NOMO-1 treated with dmso at 0.1 percent for 144 hours (cell line): ENCODE measurements at regions not wholly inside any gene's neighbourhood (a gene's known extent, or its start where the extent isn't known, plus 50 kb on each side); places are given as distances from the start of the nearest gene placed in this dataset.
A peak's percentile ranks its signal among the peaks of the same experiment; 100 is the strongest.
"Not testable (repeated sequence)": the region's sequence is repeated elsewhere in the genome, so short reads cannot be mapped to it uniquely, and the experiment has no call there.

Experiments
- DNase-seq: peaks from one replicate; lab custom pipeline; 2025; ENCODE audit not compliant: unreplicated experiment; lab: John Stamatoyannopoulos, UW

DNA sequence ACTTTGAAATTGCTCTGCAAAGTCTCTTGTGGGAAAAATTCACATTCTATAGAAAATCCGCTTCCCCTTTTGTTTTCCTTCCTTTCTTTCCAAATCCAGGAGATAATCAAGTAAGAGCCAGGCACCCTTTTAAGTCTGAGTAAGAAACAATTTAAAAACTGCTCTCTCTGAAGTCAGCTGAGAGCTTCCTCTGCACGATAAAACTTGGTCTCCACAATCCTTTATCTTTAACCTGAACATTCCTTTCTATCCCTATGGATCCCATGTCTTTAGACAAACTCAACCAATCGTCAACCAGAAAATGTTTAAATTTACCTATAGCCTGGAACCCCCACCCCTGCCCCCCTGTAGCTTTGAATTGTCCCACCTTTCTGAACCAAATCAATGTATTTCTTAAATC, 1723.6 kb upstream of the AGA start:
- no peak for DNase-seq

DNA sequence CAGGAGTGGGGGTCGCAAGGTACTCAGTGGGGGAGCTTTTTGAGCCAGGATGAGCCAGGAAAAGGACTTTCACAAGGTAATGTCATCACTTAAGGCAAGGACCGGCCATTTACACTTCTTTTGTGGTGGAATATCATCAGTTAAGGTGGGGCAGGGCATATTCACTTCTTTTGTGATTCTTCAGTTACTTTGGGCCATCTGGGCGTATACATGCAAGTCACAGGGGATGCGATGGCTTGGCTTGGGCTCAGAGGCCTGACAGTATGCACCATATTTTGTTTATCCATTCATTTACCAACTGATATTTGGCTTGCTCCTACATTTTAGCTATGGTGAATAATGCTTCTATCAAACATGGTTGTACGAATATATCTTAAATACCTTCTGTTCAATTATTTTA, 1728.1 kb upstream of the AGA start:
- not testable (repeated sequence) for DNase-seq

DNA sequence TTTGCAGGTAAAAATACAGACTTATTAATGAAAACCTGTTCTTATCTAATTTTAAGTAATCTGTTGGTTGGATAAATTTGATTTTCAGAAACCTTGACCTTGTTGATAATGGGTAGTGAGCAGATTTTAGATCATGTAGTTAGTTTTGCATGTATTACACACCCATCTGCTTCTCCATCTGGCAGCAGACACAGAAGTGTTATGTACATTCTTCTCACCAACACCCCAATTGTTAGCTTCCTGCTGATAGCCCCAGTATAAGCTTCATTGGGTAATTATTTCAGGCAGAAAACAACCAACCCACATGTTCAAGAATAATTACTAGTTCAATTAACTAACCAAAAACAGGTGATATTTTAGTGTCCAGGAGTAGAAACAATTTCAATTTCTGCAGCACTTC, 1740.5 kb upstream of the AGA start:
- DNase-seq, result no peak

DNA sequence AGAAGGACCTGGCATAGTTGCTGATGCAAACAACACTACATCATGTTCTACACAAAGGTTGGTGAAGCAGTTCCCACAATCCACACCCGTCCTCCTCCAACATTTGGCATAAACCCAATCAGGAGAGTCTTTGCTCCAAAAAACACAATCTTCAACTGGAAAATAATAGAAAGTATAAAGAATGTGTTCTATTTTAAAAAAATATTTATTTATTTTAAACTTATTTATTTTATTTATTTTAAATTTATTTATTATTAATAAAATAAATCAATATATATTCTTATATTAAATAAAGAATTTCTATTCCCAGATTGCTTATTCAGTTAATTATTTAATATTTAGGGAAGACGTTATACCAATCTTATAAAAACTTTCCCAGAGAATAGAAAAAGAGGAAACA, 1753.7 kb upstream of the AGA start:
- no peak for DNase-seq

DNA sequence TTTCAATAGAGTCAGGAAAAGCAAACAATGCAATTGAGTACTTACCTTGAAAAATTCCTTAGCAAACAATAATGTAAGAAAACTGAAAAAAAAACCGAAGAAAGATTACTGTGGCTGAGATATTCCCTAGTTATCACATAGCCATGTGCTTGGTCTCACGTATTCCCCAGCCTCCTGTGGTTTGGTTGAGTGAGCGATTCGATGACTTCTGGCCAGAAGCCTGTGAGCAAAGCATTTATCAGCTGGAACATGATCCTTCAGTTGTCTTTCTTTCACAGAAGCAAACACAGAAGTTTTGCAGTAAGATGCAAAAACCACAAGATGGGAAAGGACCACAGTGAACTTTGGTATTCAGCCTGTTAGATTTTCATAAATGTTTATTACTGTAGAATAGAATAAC, 1754.3 kb upstream of the AGA start:
- DNase-seq, result no peak

DNA sequence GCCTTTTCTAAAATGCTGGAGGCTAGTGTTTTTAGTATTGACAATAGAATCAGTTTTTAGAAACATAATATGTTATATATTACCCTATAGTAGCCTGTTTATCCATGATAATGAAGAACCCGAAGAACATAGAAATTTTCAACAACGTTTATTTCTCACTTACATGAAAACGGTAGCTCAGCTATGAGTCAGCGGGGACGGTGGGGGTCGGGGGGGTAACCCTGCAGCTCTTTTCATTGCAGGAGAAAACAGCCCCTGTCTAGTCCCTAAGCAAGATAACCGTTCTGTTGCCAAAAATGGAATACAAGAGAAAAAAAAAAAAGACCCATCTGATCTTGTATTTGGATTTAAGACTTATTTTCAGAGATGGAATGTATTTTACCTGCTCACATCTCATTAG, 1758.4 kb upstream of the AGA start:
- DNase-seq, result no peak

DNA sequence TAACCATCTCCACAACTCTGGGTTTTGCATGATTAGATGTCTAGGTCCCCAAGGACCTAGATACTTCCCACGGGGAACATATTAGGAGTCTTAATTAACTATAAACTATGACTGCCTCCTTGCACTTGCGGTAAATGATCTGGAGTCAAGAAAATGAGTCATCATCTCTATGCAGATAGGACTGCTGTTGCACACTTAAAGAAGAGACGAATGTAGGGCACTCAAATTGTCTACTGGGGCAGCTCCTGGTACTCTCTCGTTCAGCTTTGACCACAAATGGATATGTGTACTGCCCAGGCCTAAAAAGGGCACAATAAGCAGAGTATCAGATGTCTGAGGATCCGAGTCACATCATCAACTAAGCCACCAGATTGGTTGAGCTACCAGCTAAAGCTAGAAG, 1783.4 kb upstream of the AGA start:
- DNase-seq, result peak; percentile 11

DNA sequence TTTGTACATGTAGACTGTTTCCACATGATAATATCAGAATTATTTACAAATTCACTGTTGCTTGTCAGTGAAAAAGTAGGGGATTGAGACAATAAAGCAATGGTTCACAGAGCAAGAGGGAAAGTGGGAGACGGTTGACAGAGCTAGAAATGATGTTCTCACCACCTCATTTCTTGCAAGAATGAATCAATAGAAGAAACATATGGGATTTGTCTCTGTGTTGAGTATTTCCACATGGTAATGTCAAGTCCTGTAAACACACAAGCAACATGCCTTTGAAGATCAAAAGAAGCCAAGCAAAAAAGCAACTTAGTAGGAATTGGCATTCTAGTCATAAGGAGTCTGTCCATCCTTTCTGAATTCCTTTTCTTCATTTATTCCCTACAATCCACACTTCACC, 1806.6 kb upstream of the AGA start:
- DNase-seq, result no peak

DNA sequence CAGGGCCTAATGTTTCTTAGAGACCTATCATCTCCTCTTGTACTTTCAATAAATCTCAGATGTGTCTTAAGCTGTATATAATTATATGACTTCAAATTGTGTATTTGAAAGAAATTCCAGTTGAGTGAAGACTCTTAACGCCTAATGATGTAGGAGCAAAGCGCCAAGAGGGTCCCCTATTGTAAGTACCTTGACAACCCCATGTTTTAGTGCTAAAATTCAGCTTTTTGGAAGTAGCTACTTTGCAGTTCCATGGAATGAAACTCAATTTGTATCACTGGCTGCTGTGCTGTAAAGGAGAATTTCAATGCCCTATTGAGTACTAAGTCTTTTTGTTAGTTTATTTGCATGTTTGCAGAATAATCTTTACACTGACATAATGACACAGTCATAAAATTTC, 1826.6 kb upstream of the AGA start:
- no peak for DNase-seq

DNA sequence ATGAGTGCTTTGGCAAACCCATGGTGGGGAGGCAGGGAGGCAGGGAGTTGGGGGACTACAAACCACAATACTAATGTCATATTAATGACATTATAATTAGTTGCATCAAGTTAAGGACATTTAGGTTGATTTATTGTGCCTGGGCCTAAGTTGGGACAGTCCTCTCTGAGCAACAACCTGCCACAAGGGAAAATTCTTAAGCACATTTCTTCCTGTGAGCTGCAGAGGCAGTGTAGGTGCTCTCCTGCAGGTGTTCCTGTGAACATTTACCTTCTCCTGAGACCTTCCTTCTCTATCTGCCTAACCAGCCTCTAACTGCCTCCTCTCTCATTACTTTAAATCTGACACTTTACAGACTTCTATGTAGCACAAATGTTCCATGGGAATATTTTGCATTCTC, 1830.0 kb upstream of the AGA start:
- DNase-seq, result no peak

DNA sequence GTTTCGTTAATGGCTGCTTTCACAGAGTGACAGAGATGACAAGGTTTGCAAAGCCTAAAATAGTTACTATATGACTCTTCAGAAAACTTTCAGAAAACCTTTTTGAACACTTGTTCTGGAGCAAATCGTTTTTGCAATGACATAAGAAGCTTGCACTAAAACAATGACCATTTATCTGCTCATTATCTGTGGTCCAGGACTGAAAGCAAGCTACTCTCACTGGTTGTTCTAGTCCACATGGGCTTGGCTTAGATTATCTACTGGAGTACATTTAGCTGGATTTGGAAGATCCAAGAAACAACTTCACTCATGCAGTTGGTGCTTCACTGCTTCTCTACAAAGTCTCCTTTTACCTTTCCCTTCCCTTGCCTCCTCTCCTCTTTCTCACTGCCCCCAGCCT, 1836.4 kb upstream of the AGA start:
- no peak for DNase-seq

DNA sequence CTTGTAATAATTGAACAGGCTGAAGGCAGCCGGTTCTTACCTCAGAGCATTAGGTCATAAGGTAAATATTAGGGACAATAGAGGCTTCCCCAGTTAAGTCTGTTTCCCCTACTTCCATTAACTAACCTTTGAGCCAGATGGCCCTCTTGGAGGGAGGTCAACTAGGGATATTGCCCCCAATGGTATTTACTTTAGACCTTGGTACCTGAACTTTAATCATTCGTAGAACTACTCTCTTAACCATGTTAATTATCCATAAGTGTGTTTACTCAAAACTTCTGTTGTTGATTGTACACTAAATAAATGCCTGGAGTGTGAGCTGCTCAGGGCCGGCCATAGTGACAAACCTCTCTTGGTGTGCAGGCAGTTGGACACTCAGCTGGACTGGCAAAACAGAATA, 1843.5 kb upstream of the AGA start:
- DNase-seq, result no peak

DNA sequence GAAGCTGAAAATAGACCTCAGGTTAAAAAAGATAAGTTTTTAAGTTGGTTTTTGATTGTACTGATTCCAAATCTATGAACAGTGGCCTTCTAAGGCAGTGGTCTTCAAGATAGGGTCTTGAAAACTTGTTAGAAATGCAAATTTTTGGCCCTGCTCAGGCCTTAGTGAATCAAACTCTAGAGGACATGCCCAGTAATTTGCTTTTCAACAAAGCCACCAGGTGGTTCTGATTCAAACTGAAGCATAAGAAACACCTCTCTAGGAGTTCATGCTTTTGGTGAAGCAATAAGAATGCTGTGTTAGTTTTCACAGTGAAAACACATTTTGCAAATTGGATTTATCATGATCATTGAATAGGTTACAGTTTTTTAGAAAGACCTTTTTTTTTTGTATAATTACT, 1849.4 kb upstream of the AGA start:
- DNase-seq, result no peak

DNA sequence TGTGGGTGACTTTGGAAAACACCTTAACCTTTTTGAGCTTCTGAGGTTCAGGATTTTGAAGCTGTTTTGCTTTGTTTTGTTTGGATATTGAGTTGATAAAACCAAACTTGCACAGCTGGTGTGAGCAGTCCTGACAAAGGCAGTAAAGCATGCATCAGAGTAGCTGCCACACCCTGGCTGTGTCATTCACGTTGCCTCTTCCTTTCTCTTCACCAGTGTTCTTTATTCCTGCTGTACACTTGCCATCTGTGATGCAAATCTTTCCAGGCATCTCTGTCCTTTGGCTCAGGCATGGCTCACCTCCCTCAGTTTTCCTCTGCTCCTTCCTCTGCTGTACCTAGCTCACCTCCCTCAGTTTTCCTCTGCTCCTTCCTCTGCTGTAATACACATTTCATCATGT, 1850.2 kb upstream of the AGA start:
- no peak for DNase-seq

DNA sequence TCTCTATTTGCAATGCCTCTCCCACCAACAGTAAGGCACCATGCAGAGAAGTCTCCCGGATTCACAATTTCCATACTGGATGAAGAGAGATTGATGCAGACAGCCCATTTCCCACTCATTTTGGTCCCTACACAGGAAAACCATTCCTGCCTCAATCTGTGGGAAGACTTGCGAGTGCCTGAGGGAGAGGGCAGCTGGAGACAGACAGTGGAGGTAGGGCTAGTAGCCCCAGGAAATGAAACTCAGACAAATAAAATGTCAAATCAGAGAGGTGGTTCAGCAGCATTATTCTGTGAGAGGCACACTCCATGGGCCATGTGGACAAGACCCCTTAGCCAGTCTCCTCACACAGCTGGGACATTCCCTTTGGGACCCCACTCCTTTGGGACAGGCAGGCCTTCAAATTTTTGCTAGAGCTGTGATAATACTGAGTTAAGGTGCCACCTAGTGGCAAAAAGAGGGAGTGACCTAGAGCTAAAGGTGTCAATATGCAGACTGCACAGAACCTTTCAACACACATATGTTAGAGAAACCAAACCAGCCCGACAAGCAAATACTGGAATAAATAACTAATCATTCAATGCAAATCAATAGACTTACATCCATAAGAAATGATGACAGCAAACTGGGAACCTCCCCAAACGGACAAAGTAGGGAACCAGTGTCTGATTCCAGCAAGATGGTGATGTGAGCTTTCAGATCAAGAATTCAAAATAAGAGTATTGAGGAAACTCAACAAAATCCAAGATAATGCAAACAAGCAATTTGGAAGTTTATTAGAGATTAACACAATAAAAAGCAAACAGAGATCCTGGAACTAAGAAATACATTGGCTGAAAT, 1865.3 kb upstream of the AGA start:
- DNase-seq, result no peak

DNA sequence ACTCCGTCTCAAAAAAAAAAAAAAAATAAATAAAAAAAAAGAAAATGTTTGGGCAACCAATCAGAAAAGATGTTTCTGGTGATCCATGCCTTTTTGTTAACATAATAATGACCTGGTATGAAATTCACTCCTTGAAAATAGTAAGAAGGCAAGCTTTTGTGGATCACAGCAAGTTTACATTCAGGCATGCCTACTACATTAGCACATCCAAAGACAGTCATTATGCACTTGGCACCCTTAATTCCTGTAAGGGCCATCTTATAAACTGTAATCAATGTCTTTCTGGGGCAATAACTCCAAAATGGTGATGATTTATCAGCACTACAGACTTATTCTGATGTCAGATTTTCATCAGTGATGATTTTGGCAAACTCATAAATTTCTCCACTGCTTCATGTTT, 1871.6 kb upstream of the AGA start:
- DNase-seq, result no peak

DNA sequence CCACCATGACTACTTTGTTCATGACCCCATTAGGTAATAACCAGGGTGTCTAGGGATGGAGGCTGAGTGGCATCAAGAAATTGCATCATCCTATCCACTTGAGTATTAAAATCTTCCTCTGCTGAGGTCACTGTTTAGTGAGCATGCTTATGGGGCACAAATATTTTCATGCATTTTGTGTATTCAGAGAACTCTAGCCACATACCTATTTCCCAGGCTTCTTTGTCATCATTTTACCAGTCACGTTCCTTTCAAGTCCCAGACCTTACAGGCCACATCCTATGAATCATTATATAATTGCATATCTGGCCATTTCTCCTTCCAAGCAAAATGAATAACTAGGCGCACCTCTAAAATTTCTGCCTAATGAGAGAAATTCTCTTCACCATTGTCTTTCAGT, 1882.9 kb upstream of the AGA start:
- no peak for DNase-seq

DNA sequence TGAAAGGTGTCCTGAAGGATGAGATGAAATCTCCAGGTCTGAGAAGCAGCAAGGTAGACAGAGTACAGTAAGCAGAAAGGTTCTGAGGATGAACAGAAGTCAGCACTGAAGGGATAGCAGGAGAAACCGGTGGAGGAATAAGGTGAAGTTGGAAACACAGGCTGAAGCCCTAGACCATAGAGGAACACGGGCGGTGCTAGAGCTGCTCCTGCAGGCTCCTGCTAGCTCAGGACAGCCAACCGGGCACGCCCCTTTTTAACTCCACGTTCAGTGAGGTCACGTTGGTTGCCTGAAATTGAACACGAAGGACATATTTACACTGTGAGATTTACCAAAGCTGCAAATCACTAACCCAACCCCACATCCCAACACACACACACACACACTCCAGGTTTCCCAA, 1886.4 kb upstream of the AGA start:
- DNase-seq, result no peak

DNA sequence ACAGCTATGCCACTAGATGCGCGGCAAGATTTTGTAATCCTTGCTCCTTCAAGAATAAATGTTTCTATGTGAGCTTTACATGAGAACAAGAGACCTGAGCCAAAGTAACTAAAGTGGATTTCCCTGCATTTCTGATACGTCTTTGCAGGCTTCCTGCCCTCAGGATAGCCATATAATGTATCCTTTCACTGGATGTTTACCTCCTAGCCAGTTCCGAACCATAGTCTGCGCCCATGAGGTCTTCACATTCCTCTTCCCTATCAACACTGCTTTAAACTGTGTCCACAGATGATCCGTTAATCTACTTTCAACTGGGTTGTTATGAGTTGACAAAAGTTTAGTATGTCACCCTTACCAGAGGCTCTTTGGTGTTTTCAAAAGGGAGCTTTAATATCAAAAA, 1889.1 kb upstream of the AGA start:
- no peak for DNase-seq

DNA sequence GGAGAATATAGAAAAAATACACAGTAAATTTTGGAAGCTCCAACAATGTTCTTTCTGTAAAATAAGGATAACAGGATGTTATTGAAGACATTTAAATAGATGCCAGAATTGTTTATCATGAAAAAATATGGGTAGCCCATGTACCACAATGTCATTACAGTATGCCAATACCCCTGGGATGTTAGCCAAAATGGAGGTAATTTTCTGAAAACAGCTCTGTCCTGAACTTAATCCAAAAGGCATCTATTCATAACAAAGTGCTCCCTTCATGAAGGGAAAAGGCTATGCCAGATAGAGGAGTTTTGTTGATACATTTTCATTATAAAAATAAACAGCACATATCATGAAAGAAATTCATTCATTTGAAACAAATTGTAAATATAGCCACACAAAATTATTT, 1902.6 kb upstream of the AGA start:
- DNase-seq, result no peak

DNA sequence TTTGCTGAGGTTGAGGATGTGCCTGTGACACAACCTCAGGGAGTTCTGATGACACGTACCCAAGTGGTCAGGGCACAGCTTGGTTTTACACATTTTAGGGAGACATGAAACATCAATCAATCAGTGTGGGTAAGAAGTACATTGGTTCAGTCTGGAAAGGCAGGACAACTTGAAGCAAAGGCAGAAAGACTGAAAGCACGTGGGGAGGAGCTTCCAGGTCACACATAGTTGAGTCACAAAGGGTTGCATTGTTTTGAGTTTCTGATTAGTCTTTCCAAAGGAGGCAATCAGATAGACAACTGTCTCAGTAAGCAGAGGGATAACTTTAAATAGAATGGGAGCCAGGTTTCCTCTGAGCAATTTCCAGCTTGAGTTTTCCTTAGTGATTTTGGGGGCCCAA, 1910.0 kb upstream of the AGA start:
- DNase-seq, result no peak

DNA sequence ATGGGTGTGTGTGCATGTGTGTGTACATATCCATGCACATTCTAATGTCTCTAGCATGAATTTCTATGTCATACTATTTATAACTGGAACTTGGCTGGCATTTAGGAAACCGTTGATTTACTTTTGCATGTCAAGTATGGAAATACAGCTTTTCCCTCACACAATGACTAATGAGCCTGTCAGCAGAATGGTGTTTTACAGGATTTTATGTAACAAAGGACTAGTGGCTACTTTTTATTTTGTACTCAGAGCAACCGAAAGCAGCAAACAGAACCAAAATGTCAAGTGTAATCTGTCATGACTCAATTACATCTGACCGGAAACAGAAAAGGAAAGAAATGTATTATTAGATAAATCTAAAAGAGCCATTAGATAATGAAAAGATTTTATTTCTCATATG, 1911.5 kb upstream of the AGA start:
- no peak for DNase-seq

DNA sequence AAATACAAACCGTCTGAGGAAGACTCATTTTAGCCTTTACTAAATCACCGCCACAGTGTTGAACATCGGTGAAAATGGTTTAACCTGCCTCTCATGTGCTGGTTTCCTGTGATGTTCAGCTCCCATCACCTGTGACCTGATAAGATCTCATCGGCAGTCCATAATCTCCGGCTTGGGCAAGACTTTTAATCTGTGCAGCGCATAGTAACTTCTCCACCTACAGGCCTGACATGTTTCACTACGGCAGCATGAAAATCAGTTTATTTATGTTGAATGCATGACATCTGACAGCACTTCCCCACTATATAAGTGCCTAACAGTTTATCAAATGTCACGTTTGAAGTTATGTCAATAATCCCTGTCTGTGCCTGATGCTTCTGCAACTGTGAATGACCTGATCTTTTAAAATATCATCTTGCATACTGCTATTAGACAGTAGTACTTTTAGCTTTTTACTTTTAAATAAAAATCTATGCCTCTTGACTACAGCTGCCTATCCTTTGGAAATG, 1919.8 kb upstream of the AGA start:
- DNase-seq, result no peak
